ENCODE measurements at regions not wholly inside any gene's neighbourhood (a gene's known extent, or its start where the extent isn't known, plus 50 kb on each side); places are given as distances from the start of the nearest gene placed in this dataset.

GRCh38 chr7:46080595-46081159 lies 159.6 kb upstream of the IGFBP3 start:
- no peak for DNase-seq (ENCODE audit: low read depth, low spot score)
- CTCF ChIA-PET: interaction anchor here (1.3 kb wide), 1 partner anchor 18 kb away, joined by 4 read pairs; no protein-coding TSS in a partner anchor
- H3K4me3 ChIP-seq (ENCODE audit: low read depth, low read length): no peak overlapping the region
- POLR2A ChIA-PET: no interaction called here
- TF ChIP-seq CTCF (IDR thresholded peaks at IDR 0.05; ENCODE audit: insufficient read depth, low read length, missing control alignments): no peak

- TF ChIP-seq CTCF (IDR thresholded peaks at IDR 0.05; ENCODE audit: insufficient read depth, low read length, missing control alignments): no peak
- CTCF ChIA-PET: no interaction called here
- POLR2A ChIA-PET: no interaction called here
- DNase-seq (ENCODE audit: low read depth, low spot score): no peak
- no peak overlapping the region for H3K4me3 ChIP-seq (ENCODE audit: low read depth, low read length)
Observed at GRCh38 chr7:46079421-46079820, 158.3 kb upstream of the IGFBP3 start.

- DNase-seq (ENCODE audit: low read depth, low spot score): no peak
- CTCF ChIA-PET: interaction anchor here (1.4 kb wide), 1 partner anchor 153 kb away, joined by 5 read pairs; no protein-coding TSS in a partner anchor
- H3K4me3 ChIP-seq (ENCODE audit: low read depth, low read length): no peak overlapping the region
- POLR2A ChIA-PET: no interaction called here
- TF ChIP-seq CTCF (IDR thresholded peaks at IDR 0.05; ENCODE audit: insufficient read depth, low read length, missing control alignments): no peak
Observed at GRCh38 chr7:46076527-46076926, 155.5 kb upstream of the IGFBP3 start.

- POLR2A ChIA-PET: no interaction called here
- no peak for DNase-seq (ENCODE audit: low read depth, low spot score)
- CTCF ChIA-PET: interaction anchor here (1.3 to 2.6 kb wide), 2 partner anchors 9 to 150 kb away, joined by 3 to 7 read pairs; no protein-coding TSS in a partner anchor
Observed at GRCh38 chr7:46072722-46073121, 151.7 kb upstream of the IGFBP3 start.

GRCh38 chr7:46071601-46072000 lies 150.5 kb upstream of the IGFBP3 start:
- CTCF ChIA-PET: interaction anchor here (1.0 to 2.6 kb wide), 3 partner anchors 10 to 149 kb away, joined by 3 to 7 read pairs (median 3); no protein-coding TSS in a partner anchor
- no peak for TF ChIP-seq CTCF (IDR thresholded peaks at IDR 0.05; ENCODE audit: insufficient read depth, low read length, missing control alignments)
- POLR2A ChIA-PET: no interaction called here
- no peak for DNase-seq (ENCODE audit: low read depth, low spot score)
- no peak overlapping the region for H3K4me3 ChIP-seq (ENCODE audit: low read depth, low read length)

More at GRCh38 chr7:46072722-46073121, 151.7 kb upstream of the IGFBP3 start:
- no peak overlapping the region for H3K4me3 ChIP-seq (ENCODE audit: low read depth, low read length)
- no peak for TF ChIP-seq CTCF (IDR thresholded peaks at IDR 0.05; ENCODE audit: insufficient read depth, low read length, missing control alignments)

GRCh38 chr7:46071076-46071475 lies 150.0 kb upstream of the IGFBP3 start:
- CTCF ChIA-PET: interaction anchor here (1.0 to 2.6 kb wide), 2 partner anchors 49 to 148 kb away, joined by 3 to 7 read pairs; no protein-coding TSS in a partner anchor
- TF ChIP-seq CTCF (IDR thresholded peaks at IDR 0.05; ENCODE audit: insufficient read depth, low read length, missing control alignments): no peak
- POLR2A ChIA-PET: no interaction called here
- H3K4me3 ChIP-seq (ENCODE audit: low read depth, low read length): no peak overlapping the region
- DNase-seq (ENCODE audit: low read depth, low spot score): no peak

Measured in AG04449 (cell line).